Peyer's patch (tissue), 4 donors: ENCODE measurements at regions not wholly inside any gene's neighbourhood (a gene's known extent, or its start where the extent isn't known, plus 50 kb on each side); places are given as distances from the start of the nearest gene placed in this dataset.

Experiments
- CTCF ChIP-seq, 6 experiments: fragments of 450-650 bp in 4 of 6; fragments of 200-600 bp in 2 of 6; sonication (generic) in 1 of 6; IDR thresholded peaks; one replicate each; pipeline ENCODE4 v1.5.1; 2017 to 2019; ENCODE audit warnings: antibody characterized with exemption in 6 of 6, mild to moderate bottlenecking in 3 of 6, moderate library complexity in 1 of 6
- POLR2A ChIP-seq, 2 donors: fragments of 450-650 bp; IDR thresholded peaks; one replicate each; pipeline ENCODE4 v1.5.1; 2017; ENCODE audit warnings: antibody characterized with exemption in 2 of 2, mild to moderate bottlenecking in 2 of 2, moderate library complexity in 2 of 2

- TF ChIP-seq CTCF (IDR thresholded peaks at IDR 0.05), result no peak
- no peak for TF ChIP-seq POLR2A (IDR thresholded peaks at IDR 0.05)
Measured at GRCh38 chr14:89078021-89078795, 253.8 kb downstream of the TTC8 start.
